ENCODE measurements at regions not wholly inside any gene's neighbourhood (a gene's known extent, or its start where the extent isn't known, plus 50 kb on each side); places are given as distances from the start of the nearest gene placed in this dataset.

- TF ChIP-seq ZFP3 (CRISPR knock-in tag; IDR thresholded peaks at IDR 0.05) (no peak), GLIS3 (CRISPR knock-in tag; IDR thresholded peaks at IDR 0.05) (no peak), CSRNP3 (CRISPR knock-in tag; IDR thresholded peaks at IDR 0.05) (no peak), CSDC2 (CRISPR knock-in tag; IDR thresholded peaks at IDR 0.05) (no peak), SNAI2 (CRISPR knock-in tag; IDR thresholded peaks at IDR 0.05) (no peak), PPARA (CRISPR knock-in tag; IDR thresholded peaks at IDR 0.05; ENCODE audit: borderline replicate concordance) (no peak), TSHZ2 (CRISPR knock-in tag; IDR thresholded peaks at IDR 0.05) (no peak), TOX (CRISPR knock-in tag; IDR thresholded peaks at IDR 0.05; ENCODE audit: borderline replicate concordance) (no peak), BACH2 (CRISPR knock-in tag; IDR thresholded peaks at IDR 0.05; ENCODE audit: borderline replicate concordance) (no peak), ZFP30 (CRISPR knock-in tag; IDR thresholded peaks at IDR 0.05) (no peak), POU6F1 (CRISPR knock-in tag; IDR thresholded peaks at IDR 0.05; ENCODE audit: borderline replicate concordance, low read depth) (no peak), ARNTL (CRISPR knock-in tag; IDR thresholded peaks at IDR 0.05; ENCODE audit: borderline replicate concordance, low read depth) (no peak), ESRRG (CRISPR knock-in tag; IDR thresholded peaks at IDR 0.05) (no peak), OSR1 (CRISPR knock-in tag; IDR thresholded peaks at IDR 0.05) (no peak), ZC3H10 (CRISPR knock-in tag; IDR thresholded peaks at IDR 0.05) (no peak)
- no peak for ATAC-seq
Observed at GRCh38 chr1:194548071-194548470, 1361.7 kb upstream of the B3GALT2 start.

- TF ChIP-seq GLIS3 (CRISPR knock-in tag; IDR thresholded peaks at IDR 0.05) (no peak), ISL1 (CRISPR knock-in tag; IDR thresholded peaks at IDR 0.05) (no peak), CSRNP3 (CRISPR knock-in tag; IDR thresholded peaks at IDR 0.05) (no peak), TOX (CRISPR knock-in tag; IDR thresholded peaks at IDR 0.05; ENCODE audit: borderline replicate concordance) (no peak), OSR1 (CRISPR knock-in tag; IDR thresholded peaks at IDR 0.05) (no peak), ZNF70 (CRISPR knock-in tag; IDR thresholded peaks at IDR 0.05) (no peak), ZFP30 (CRISPR knock-in tag; IDR thresholded peaks at IDR 0.05) (no peak), BACH2 (CRISPR knock-in tag; IDR thresholded peaks at IDR 0.05; ENCODE audit: borderline replicate concordance) (no peak), ZNF565 (CRISPR knock-in tag; conservative IDR thresholded peaks at IDR 0.05; ENCODE audit: low read depth) (no peak), ESRRG (CRISPR knock-in tag; IDR thresholded peaks at IDR 0.05) (no peak), TCF4 (CRISPR knock-in tag; IDR thresholded peaks at IDR 0.05; ENCODE audit: borderline replicate concordance) (no peak), TSHZ2 (CRISPR knock-in tag; IDR thresholded peaks at IDR 0.05) (no peak), SNAI2 (CRISPR knock-in tag; IDR thresholded peaks at IDR 0.05) (no peak), CSDC2 (CRISPR knock-in tag; IDR thresholded peaks at IDR 0.05) (no peak), PPARA (CRISPR knock-in tag; IDR thresholded peaks at IDR 0.05; ENCODE audit: borderline replicate concordance) (no peak), RARB (CRISPR knock-in tag; IDR thresholded peaks at IDR 0.05) (no peak), CREB5 (CRISPR knock-in tag; IDR thresholded peaks at IDR 0.05; ENCODE audit: low read depth) (no peak)
Observed at GRCh38 chr1:194544012-194544411, 1357.6 kb upstream of the B3GALT2 start.

More at GRCh38 chr1:194544012-194544411, 1357.6 kb upstream of the B3GALT2 start:
- ATAC-seq = no peak
